ENCODE measurements at regions not wholly inside any gene's neighbourhood (a gene's known extent, or its start where the extent isn't known, plus 50 kb on each side); places are given as distances from the start of the nearest gene placed in this dataset.

DNA sequence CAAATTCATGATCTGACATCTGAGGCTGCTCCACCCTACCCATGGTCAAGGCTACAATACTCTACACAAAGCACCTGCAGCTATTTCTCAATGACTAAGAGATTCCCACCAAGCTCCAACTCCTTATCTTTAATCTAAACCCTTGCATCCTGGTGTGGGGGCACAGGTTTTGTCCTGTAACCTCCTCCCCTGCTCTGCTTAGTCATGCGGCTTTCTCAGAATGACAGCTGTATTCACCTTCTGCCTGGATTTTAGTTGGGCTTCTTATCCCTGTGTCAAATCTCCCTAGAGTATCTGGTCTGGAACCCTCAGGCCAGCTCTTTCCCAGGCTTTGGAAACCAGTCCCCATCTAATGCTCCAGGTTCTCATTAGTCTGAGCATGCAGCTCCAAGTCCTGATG is 159.0 kb downstream of the BARHL2 start:
- no TSS peak for BruUV-seq (replicated peaks)
- H3K9me1 ChIP-seq (replicated peaks; ENCODE audit: control insufficient read depth, extremely low read depth, insufficient read depth, low read length): no peaks in the 10 kb centered on the region
- CTCF ChIA-PET: interaction anchor here (1.2 kb wide), 1 partner anchor 21 kb away, joined by 5 read pairs; no protein-coding TSS in a partner anchor
- H3K36me3 ChIP-seq (ENCODE audit: control insufficient read depth in 2 of 2, extremely low read depth in 1 of 2, insufficient read depth in 2 of 2, low read length in 2 of 2): no peaks in the 10 kb centered on the region
- H3K9ac ChIP-seq (replicated peaks; ENCODE audit: extremely low read depth, insufficient read depth, low read length): no peak overlapping the region
- no peak overlapping the region for H3K4me3 ChIP-seq (replicated peaks in 1 of 3; ENCODE audit: insufficient read depth in 1 of 3, low read depth in 1 of 3, low read length in 3 of 3)
- H3K79me2 ChIP-seq (ENCODE audit: control insufficient read depth, insufficient read depth, low read length): no peaks in the 10 kb centered on the region
- dilution Hi-C loops (cut with MboI; ENCODE audit: extremely low pct_ligation_motif_present, low sequenced_read_pairs) (no loop called here), intact Hi-C loops (cut with micrococcal nuclease) (no loop called here)
- FAIRE-seq (no peak), DNase-seq (ENCODE audit: low read depth, low spot score) (no peak)
- POLR2A ChIA-PET: no interaction called here
- H2AFZ ChIP-seq (ENCODE audit: low read depth, low read length): no peak overlapping the region
- no peaks in the 10 kb centered on the region for H3K9me3 ChIP-seq (replicated peaks; ENCODE audit: control insufficient read depth, insufficient read depth, low read length)
- H4K20me1 ChIP-seq (replicated peaks; ENCODE audit: control insufficient read depth, extremely low read depth, insufficient read depth, low read length): no peaks in the 10 kb centered on the region
- H3K27me3 ChIP-seq (ENCODE audit: control insufficient read depth in 2 of 2, insufficient read depth in 2 of 2, low read length in 2 of 2): no peaks in the 10 kb centered on the region
- H3K4me1 ChIP-seq (ENCODE audit: control insufficient read depth, extremely low read depth, insufficient read depth, low read length): no peaks in the 10 kb centered on the region
- no peak for TF ChIP-seq GATA2 (IDR thresholded peaks at IDR 0.05; ENCODE audit: insufficient read depth, insufficient read length, low read depth, low read length)
- no peak for TF ChIP-seq JUN (IDR thresholded peaks at IDR 0.05; ENCODE audit: borderline replicate concordance, insufficient read depth, insufficient read length, low read depth)
- TF ChIP-seq, protein P1, sequence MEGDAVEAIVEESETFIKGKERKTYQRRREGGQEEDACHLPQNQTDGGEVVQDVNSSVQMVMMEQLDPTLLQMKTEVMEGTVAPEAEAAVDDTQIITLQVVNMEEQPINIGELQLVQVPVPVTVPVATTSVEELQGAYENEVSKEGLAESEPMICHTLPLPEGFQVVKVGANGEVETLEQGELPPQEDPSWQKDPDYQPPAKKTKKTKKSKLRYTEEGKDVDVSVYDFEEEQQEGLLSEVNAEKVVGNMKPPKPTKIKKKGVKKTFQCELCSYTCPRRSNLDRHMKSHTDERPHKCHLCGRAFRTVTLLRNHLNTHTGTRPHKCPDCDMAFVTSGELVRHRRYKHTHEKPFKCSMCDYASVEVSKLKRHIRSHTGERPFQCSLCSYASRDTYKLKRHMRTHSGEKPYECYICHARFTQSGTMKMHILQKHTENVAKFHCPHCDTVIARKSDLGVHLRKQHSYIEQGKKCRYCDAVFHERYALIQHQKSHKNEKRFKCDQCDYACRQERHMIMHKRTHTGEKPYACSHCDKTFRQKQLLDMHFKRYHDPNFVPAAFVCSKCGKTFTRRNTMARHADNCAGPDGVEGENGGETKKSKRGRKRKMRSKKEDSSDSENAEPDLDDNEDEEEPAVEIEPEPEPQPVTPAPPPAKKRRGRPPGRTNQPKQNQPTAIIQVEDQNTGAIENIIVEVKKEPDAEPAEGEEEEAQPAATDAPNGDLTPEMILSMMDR (IDR thresholded peaks at IDR 0.05; ENCODE audit: extremely low read depth in 1 of 2, insufficient read depth in 1 of 2, low read depth in 1 of 2, low read length in 2 of 2): no peak
- TF ChIP-seq, protein P2, sequence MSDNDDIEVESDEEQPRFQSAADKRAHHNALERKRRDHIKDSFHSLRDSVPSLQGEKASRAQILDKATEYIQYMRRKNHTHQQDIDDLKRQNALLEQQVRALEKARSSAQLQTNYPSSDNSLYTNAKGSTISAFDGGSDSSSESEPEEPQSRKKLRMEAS (IDR thresholded peaks at IDR 0.05; ENCODE audit: insufficient read depth, insufficient read length): no peak
- no peak for TF ChIP-seq MYC (IDR thresholded peaks at IDR 0.05; ENCODE audit: low read depth, low read length)
- TF ChIP-seq EZH2 (IDR thresholded peaks at IDR 0.05; ENCODE audit: borderline replicate concordance, low read depth, low read length, severe bottlenecking): no peak
- TF ChIP-seq FOS (IDR thresholded peaks at IDR 0.05; ENCODE audit: borderline replicate concordance, insufficient read depth, low read length): no peak
- TF ChIP-seq POLR2AphosphoS5 (IDR thresholded peaks at IDR 0.05; ENCODE audit: insufficient read depth, low read depth, low read length): no peak
- no peak for TF ChIP-seq POLR2A (IDR thresholded peaks at IDR 0.05; ENCODE audit: low read depth, low read length)
- H3K27ac ChIP-seq (ENCODE audit: insufficient read depth, low read depth, low read length): no peak overlapping the region
- H3K4me2 ChIP-seq (ENCODE audit: insufficient read depth, low read length): no peak overlapping the region

Measured in endothelial cell of umbilical vein (primary cell).